ENCODE measurements at regions not wholly inside any gene's neighbourhood (a gene's known extent, or its start where the extent isn't known, plus 50 kb on each side); places are given as distances from the start of the nearest gene placed in this dataset.
"Not testable (repeated sequence)": the region's sequence is repeated elsewhere in the genome, so short reads cannot be mapped to it uniquely, and the experiment has no call there.

DNA sequence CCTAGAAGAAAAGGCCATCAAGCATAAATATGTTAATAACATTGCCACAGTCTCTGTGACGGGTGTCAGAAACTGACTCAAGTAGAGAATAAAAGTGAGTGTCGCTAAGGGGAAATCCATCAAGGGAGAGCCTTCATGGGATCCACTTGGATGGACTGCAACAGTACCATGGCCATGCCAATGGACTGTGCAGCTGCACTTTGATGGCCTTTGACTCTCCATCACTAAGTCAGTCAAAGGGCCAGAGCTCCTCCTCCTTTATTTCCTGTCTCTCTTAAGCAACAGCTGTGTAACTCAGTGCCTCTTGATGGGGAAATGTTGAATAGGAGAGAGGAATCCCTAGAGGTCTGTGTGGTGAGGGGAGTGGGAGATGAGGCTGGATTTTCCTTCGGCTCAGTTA lies 335.2 kb downstream of the BMP4 start:
- DNase-seq (ENCODE audit: low spot score in 2 of 2) (no peak), FAIRE-seq (no peak)

DNA sequence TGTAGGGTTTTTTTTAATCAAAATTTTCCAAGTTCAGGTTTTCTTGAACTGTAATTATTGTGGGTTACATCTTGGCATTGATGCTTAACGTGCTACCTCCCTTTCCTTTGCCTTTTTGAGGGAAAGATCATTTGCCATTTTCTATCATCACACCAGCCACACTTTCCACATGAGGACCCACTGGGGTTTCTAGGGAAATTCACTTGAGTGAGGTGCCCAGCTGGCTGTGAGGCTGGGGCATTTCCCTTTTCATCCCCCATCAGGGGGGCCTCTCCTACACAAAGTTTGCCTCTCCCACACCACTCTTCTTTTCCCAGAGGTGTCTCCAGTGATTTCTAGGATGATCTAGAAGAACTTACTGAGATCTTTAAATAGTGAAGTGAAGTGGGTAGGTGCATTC lies 335.7 kb downstream of the BMP4 start:
- no peak for FAIRE-seq

DNA sequence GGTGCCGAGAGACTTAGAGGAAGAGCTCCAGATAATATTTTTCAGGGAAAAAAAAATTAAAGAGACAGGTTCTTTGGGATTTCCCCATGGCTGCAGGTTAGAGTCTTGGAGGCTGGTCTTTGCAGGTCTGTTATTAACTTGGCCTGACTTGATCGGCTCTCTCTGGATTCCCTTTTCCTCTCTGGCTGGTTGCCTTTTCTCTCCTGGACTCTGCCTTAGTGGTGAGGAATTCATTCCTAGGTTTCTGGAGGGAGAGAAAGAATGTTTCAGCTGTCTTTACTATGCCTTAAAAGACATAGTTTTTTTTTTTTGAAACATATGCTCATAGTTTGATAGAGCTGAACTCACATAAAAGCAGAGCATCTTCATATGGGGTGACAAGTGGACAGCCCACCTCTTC lies 336.3 kb downstream of the BMP4 start:
- FAIRE-seq: no peak
- no peak for DNase-seq (ENCODE audit: low spot score in 2 of 2)

More for the DNA sequence above, 335.7 kb downstream of the BMP4 start:
- no peak for DNase-seq (ENCODE audit: low spot score in 2 of 2)

DNA sequence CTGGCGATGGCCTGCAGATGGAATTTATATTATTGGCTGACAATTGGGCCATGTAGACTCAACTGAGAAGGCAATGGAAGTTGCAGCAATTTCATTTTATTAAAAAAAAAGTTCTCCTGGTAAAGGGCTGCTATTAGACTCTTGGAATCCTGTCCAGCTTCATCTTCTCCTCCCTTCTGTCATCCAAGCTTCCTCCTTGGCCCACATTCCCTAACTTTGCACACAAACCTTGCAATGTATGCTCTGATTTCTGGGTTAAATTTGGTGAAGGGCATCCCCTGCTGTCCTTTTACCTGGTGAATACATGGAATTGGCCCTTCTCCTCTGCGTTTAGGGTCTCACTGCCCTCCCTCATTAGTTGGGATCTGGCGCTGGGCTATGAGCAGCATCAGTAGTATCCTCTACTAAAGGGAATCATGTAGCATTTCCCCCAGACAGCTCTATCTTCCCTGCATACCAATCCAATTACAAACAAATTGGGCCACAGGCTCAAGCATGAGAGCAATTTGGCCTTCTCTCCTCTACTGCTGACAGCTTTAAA lies 336.9 kb downstream of the BMP4 start:
- no peak for FAIRE-seq
- DNase-seq (ENCODE audit: low spot score in 2 of 2): no peak

DNA sequence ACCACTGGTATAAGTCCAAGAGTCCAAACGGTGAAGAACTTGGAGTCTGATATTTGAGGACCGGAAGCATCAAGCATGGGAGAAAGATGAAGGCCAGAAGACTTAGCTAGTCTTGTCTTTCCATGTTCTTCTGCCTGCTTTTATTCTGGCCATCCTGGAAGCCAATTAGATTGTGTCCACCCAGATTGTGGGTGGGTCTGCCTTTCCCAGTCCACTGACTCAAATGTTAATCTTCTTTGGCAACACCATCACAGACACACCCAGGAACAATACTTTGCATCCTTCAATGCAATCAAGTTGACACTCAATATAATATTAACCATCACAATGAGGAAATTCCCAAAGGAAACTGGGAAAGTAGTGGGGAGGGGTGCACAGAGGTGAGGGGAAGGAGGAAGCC lies 340.1 kb downstream of the BMP4 start:
- DNase-seq (ENCODE audit: low spot score in 2 of 2); FAIRE-seq: not testable (repeated sequence)

DNA sequence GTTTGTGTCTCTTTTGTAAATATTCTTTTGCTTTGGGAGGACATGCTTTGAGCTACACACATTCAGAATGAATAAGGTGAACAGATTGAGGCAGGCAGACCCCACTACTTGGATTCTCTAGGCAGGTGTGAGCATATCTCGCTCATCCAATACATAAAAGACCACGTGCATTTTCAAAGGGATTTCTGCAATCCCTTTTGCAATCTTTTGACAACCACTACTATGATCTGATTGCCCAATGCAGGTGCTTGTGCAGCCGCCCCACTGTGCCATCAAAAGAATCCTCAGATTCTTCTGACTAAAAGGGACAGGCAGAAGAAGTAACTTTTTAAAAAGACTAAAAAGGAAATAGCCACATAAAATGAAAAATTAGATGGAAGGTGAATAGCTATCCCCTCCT lies 341.4 kb downstream of the BMP4 start:
- no peak for FAIRE-seq
- no peak for DNase-seq (ENCODE audit: low spot score in 2 of 2)

DNA sequence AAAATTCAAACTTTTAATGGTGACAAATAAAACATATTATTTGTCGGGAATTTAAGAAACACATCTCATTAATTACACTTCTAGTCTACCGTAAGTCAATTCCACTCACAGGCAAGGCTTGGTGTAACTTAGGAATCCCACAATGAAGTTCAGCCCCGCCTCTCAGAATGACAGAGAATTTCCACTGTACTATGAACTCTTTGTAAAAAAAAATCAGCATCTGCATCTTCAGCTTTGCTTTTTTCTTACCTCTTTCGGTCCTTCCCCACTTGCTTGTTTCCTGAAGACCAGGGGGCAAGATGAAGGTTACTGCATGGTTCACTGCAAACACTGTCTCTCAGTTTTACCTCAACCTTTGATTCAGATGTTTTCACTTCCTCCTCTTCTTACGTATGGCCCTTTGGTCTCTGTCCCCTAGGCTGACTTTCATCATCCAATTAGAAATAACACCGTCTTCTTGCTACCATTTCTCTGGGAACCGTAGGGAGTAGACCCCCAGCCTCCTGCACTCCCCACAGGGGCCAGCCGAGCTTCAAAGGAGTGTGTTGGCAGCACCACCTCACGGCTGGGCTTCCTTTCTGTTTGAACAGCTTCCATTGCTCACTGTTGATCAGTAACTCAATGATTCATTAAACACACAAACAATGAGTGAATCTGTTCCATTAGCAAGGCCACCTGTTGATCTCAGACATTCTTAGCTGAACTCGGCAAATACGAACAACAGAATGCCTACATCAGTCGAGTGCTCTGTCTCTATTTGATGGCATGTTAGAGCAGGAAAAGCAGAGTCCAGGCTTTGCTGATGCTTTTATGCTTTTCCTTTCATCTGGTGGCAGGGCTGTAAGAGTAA lies 343.0 kb downstream of the BMP4 start:
- no peak for DNase-seq (ENCODE audit: low spot score in 2 of 2)
- no peak for FAIRE-seq

DNA sequence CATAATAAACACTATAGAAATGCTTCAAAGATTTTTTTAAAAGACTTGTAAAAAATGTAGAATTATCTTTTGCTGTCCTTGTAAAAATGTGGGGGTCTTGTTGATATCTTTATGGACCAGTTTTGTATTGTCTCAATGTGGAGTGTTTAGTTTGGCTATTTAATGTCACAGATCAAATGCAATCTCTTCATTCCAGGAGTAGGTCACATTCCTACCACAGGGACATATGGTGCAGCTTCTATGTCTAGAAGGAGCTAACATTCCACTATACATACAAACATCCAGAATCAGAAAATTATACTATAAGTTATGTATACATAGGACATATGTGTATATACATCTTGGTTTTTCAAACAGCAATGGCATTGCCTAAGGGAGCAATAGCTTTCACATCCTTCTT lies 345.7 kb downstream of the BMP4 start:
- FAIRE-seq: no peak

DNA sequence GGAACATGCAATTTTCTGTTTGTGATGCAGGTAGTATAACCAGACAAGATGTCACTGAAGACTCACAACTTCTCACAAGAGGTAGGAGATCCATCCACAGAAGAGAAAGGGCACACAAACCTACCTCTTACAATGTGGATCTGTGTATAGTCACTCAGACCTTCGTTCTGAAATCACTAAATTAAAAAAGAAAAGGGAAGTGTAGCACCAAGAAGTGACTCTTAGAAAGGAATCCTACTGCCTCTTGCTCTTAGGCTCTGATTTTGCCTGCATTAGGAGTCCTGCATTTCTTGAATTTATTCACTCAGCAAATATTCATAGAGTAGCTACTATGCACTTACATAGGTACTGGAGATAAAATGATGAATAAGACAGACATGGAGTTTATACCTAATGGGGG lies 347.6 kb downstream of the BMP4 start:
- DNase-seq (ENCODE audit: low spot score in 2 of 2) (no peak), FAIRE-seq (no peak)

More for the DNA sequence above, 345.7 kb downstream of the BMP4 start:
- no peak for DNase-seq (ENCODE audit: low spot score in 2 of 2)

DNA sequence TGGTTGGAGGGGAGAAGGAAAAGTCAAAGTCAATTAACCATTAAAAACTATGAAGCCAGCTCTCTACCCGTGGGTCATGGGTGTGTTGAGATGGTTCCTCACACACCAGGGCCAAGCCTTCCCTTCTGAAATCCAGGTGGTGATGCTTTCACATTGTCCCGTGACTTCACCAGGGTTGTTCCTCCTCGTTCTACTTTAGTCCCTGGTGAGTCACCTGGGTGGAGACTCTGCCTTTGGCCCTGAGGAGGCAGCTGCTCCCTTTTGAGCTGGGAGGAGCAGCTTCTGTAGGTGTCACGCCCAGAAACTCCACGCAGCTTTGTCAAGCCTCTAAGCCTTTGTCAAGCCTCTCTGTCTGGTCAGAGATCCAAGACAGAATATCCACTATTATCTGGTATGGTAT lies 348.3 kb downstream of the BMP4 start:
- FAIRE-seq (no peak), DNase-seq (ENCODE audit: low spot score in 2 of 2) (no peak)

DNA sequence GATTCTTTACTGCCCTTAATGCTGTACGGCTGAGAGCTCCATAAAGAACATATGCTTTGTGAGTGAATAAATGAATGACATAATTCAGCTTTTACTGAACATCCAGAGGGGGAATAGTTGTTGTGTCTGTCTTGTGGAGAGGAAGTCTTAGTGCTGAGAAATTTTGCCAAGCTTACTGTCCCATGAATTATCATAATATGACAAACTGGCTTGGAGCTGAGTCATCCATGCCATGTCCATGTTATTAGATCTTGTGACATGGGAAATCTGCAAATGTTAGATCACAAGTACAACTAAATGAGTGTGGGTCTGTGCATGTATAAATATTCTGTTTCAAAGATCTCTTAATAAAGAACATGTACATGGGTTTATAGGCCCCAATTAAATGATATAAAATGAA lies 350.4 kb downstream of the BMP4 start:
- DNase-seq (ENCODE audit: low spot score in 2 of 2) (no peak), FAIRE-seq (no peak)

DNA sequence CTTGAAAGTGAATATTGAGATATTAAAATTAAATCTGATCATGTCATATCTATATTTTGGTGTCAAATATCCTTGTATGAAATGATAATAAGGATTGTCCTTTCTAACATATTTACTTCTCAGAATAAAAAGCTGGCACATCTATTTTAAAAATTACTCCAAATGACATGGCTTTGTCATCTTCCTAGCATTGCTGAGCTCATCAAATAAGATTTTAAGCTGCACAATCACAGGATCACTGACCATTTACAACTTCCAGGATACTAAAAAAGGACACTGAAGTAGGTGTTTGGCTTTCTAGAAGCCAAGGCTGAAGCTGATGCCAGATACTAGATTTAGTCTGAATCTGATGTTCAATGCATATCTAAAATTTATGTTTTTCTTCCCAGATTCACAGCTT lies 351.1 kb downstream of the BMP4 start:
- FAIRE-seq: no peak
- no peak for DNase-seq (ENCODE audit: low spot score in 2 of 2)

DNA sequence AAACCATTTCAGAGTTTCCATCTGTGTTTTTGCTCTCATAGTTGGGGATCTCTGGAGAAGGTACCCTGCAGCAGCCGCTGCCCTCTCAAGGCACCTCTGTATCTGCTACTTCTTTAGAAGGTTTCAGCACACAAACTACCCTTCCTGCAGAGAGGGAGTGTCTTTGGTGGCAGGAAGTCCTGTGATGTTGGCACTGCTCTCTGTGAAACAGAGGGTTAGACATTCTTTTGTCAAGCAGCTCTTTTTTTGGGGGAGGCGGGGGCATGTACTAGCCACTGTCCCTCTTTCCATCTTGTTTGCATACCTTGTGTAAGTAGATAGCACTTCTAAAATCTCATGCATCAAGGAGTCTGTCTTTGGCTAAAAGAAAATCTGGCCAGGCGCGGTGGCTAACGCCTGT lies 352.6 kb downstream of the BMP4 start:
- DNase-seq (ENCODE audit: low spot score in 2 of 2) (no peak), FAIRE-seq (no peak)

DNA sequence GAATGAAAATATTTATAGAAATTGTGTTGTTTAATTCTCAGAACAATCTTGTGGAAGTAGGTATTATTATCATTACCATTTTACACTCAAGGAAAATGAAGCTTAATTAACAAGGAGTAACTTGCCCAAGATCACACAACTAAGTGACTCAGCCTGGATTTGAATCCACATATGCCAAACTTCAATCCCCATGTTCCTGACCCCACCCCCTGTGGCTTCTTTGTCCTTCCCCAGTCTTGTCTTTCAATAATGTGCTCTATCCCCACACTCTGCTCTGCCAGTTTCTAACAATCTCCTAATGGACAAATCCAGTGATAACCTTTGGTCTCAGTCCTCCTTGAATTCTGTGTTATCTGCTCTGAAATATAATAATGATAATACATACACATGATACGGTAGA lies 355.2 kb downstream of the BMP4 start:
- FAIRE-seq (no peak), DNase-seq (ENCODE audit: low spot score in 2 of 2) (no peak)

DNA sequence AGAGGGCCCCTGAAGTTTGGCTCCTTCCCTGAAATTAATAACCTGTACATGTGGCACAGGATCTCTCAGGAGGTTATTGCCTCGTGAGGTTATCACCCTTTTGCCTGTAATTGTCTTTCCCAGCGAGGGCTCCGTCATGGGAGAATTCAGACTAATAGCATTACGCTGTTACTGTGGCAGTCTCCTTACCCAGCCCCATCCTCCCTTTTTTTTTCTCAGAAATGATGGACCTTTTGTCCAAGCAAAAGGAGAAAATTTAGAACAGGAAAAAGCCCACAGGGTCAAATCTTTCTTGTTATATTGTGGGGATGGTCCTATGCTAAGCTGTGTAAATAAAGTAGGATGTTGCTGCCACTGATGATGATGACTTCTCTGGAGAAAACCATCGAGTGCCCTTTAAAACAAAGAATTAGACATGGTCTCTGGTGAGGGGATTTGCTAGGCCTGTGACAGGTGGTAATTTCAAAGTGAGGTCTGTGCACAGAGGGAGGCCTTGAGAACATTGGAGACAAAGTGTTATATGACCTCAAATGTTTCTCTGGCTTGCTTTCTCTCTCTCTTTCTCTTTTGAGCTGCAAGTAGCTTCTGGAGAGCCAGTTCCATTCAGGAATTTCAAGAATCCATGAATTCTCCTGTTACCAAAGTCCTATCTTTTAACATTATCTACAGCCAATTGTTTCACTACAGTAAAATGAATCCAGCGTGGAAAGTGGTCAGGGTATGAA lies 357.2 kb downstream of the BMP4 start:
- FAIRE-seq (no peak), DNase-seq (ENCODE audit: low spot score in 2 of 2) (no peak)

DNA sequence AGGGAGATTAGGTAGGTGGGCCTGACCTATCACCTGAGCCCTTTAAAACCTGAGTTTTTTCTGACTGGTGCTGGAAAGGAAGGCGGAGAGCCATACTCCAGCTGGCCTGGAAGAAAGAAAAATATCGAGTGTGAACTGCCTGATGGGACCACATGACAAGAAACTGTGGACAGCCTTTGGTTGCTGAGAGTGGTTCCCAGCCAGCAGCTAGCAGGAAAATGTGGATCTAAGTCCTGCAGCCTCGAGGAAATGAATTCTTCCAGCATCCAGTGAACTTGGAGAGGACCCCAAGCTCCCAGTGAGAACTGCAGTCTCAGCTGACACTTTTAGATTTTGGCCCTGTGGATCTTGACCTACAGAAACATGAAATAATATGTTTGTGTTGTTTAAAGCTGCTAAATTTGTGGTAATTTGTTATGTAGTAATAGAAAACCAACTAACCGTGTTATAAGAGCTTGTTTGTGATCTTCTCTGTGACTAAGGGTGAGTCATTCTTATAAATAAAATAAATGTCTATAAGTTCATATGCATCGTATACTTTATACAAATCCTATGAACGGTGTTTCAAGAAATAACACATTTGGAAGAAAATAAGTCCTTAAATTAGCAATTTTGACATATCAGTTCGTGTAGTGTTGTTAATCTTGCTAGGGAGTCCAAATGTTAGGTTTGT lies 359.6 kb downstream of the BMP4 start:
- FAIRE-seq (no peak), DNase-seq (ENCODE audit: low spot score in 2 of 2) (no peak)

DNA sequence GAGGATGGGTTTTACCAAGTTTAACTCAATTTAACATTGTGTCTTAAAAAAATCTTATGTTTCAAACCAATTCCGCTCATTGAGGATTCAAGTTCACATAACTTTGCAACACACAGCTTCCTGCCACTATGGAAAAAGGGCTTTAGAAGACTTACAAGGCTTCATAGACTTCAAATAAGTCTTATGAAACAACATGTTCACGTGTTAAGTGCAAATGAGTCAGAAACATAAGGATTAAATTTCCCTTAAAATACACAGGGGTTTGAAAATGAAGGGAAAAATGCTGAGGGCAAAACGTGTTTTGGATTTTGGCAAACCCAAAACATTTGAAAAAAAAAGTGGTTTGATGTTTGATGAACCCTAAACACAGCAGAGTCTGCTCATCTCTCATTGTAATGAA lies 364.8 kb downstream of the BMP4 start:
- no peak for FAIRE-seq
- DNase-seq (ENCODE audit: low spot score in 2 of 2): no peak

DNA sequence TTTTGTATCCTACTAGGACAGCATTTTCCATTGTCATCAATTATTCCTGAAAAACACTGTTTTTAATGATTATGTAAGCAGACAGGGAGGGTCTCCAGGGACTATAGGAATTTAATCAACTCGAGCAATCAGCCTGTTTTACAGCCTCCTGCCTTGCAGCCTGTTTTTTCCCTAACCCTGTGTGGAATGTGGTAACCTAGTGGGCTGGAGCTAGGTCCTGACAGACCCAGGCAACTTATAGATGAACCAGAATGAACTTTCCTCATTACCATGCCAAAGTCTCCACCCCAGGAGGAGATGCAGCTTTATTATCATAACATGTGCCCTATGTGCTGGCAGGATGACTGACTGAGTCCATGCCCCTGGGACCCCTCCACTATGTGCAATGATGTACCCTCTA lies 375.1 kb downstream of the BMP4 start:
- FAIRE-seq (no peak), DNase-seq (ENCODE audit: low spot score in 2 of 2) (no peak)

DNA sequence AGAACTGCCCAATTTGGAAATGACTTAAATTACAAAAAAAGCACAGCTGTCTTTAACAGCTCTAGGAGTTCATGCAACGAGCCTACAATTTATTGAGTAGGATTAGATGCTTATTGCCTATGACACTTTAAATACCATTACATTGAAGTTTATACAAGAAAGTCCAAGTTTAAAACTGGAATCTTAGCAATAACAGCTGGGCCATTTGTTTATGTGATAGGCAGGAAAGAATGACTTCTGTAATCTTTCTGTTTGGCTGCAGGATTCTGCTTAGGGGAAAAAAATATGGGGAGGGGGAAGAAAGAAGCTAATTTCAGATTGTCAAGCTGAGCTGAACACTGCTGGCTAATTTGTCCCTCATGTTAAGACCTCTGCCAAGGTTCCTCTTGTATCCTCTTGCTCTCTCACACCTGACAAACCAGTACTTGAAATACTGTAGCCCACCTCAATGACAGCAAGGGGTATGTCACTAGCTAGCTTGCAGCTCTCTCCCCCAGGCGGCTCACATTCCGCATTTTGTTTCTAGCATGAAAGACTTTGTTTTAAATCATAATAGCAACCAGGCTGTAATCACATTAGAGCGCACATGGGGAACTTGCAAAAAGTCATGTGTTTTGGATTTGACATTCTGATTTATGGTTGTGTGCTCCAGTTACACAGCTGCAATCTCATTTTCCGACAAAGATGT lies 384.8 kb downstream of the BMP4 start:
- FAIRE-seq (no peak), DNase-seq (ENCODE audit: low spot score in 2 of 2) (no peak)

Data from frontal cortex (tissue), 3 donors.